HepG2 (cell line): ENCODE measurements at regions not wholly inside any gene's neighbourhood (a gene's known extent, or its start where the extent isn't known, plus 50 kb on each side); places are given as distances from the start of the nearest gene placed in this dataset.

Experiments used
- CC2D1A ChIP-seq: sonication (generic); formaldehyde crosslinking; IDR thresholded peaks from 2 replicates; pipeline ENCODE4 v1.8.1; 2023; ENCODE audit warnings: mild to moderate bottlenecking, missing genetic modification reagents
- GLI4 ChIP-seq: sonication (generic); formaldehyde crosslinking; IDR thresholded peaks from 2 replicates; pipeline ENCODE4 v1.5.1; 2020; ENCODE audit warnings: missing genetic modification reagents, mild to moderate bottlenecking, moderate library complexity, borderline replicate concordance
- HNF4G ChIP-seq, 2 experiments: sonication (generic) in 1 of 2; formaldehyde crosslinking in 1 of 2; IDR thresholded peaks; 2 replicates each; pipeline versions ENCODE4 v1.4.0 to v1.6.1; 2011 to 2020; ENCODE audit warnings: borderline replicate concordance in 2 of 2, low read depth in 2 of 2, mild to moderate bottlenecking in 2 of 2, low read length in 1 of 2, missing genetic modification reagents in 1 of 2, moderate library complexity in 1 of 2
- IRX3 ChIP-seq: sonication (generic); formaldehyde crosslinking; IDR thresholded peaks from 2 replicates; pipeline ENCODE4 v1.8.1; 2023; ENCODE audit warnings: mild to moderate bottlenecking, low read depth, missing genetic modification reagents, borderline replicate concordance
- MTF1 ChIP-seq: sonication (generic); formaldehyde crosslinking; IDR thresholded peaks from 2 replicates; pipeline ENCODE4 v1.5.0; 2020; ENCODE audit warnings: missing genetic modification reagents
- MXD3 ChIP-seq: IDR thresholded peaks from 2 replicates; pipeline ENCODE4 v1.6.1; 2016; ENCODE audit warnings: mild to moderate bottlenecking, missing biosample characterization, missing genetic modification reagents
- NCOA5 ChIP-seq: sonication (generic); formaldehyde crosslinking; IDR thresholded peaks from 2 replicates; pipeline ENCODE4 v1.4.0; 2020; ENCODE audit warnings: missing genetic modification reagents
- RXRB ChIP-seq: IDR thresholded peaks from 2 replicates; pipeline ENCODE4 v1.6.1; 2016; ENCODE audit warnings: borderline replicate concordance, missing genetic modification reagents, missing compliant biosample characterization
- SMYD3 ChIP-seq: sonication (generic); formaldehyde crosslinking; IDR thresholded peaks from 2 replicates; pipeline ENCODE4 v1.8.1; 2023; ENCODE audit warnings: mild to moderate bottlenecking, missing genetic modification reagents
- SNAI1 ChIP-seq: sonication (generic); formaldehyde crosslinking; IDR thresholded peaks from 2 replicates; pipeline ENCODE4 v1.5.0; 2020; ENCODE audit warnings: mild to moderate bottlenecking, missing genetic modification reagents, borderline replicate concordance
- SRF ChIP-seq: IDR thresholded peaks from 2 replicates; pipeline ENCODE4 v1.6.1; 2011; ENCODE audit warnings: mild to moderate bottlenecking, low read depth, low read length, moderate library complexity
- TEAD2 ChIP-seq: sonication (generic); formaldehyde crosslinking; IDR thresholded peaks from 2 replicates; pipeline ENCODE4 v1.9.0; 2021; ENCODE audit warnings: missing genetic modification reagents
- ZNF3 ChIP-seq: IDR thresholded peaks from 2 replicates; pipeline ENCODE4 v1.7.0; 2017; ENCODE audit warnings: inconsistent platforms
- ZNF512 ChIP-seq: sonication (generic); formaldehyde crosslinking; IDR thresholded peaks from 2 replicates; pipeline ENCODE4 v1.4.0; 2020; ENCODE audit warnings: mild to moderate bottlenecking, missing genetic modification reagents
- ZNF543 ChIP-seq: sonication (generic); formaldehyde crosslinking; IDR thresholded peaks from 2 replicates; pipeline ENCODE4 v1.4.0; 2020; ENCODE audit warnings: mild to moderate bottlenecking, missing genetic modification reagents
- ZNF577 ChIP-seq: sonication (generic); formaldehyde crosslinking; IDR thresholded peaks from 2 replicates; pipeline ENCODE4 v1.4.0; 2020; ENCODE audit warnings: mild to moderate bottlenecking, low read depth, missing genetic modification reagents, borderline replicate concordance
- ZNF703 ChIP-seq: sonication (generic); formaldehyde crosslinking; IDR thresholded peaks from 2 replicates; pipeline ENCODE4 v1.5.1; 2020; ENCODE audit warnings: missing genetic modification reagents, mild to moderate bottlenecking, moderate library complexity, borderline replicate concordance
- ZNF878 ChIP-seq: sonication (generic); formaldehyde crosslinking; IDR thresholded peaks from 2 replicates; pipeline ENCODE4 v1.8.1; 2023; ENCODE audit warnings: mild to moderate bottlenecking, missing genetic modification reagents, moderate library complexity
- TF ChIP-seq, protein P1 (sequence below): sonication (generic); formaldehyde crosslinking; IDR thresholded peaks from 2 replicates; pipeline ENCODE4 v1.8.0; 2022; ENCODE audit warnings: mild to moderate bottlenecking, missing genetic modification reagents, moderate library complexity
- TF ChIP-seq, protein P2 (sequence below): sonication (generic); formaldehyde crosslinking; IDR thresholded peaks from 2 replicates; pipeline ENCODE4 v1.8.0; 2022; ENCODE audit warnings: mild to moderate bottlenecking, missing genetic modification reagents, borderline replicate concordance
- TF ChIP-seq, protein P3 (sequence below): sonication (generic); formaldehyde crosslinking; IDR thresholded peaks from 2 replicates; pipeline ENCODE4 v1.5.0; 2020; ENCODE audit warnings: mild to moderate bottlenecking, missing genetic modification reagents

DNA sequence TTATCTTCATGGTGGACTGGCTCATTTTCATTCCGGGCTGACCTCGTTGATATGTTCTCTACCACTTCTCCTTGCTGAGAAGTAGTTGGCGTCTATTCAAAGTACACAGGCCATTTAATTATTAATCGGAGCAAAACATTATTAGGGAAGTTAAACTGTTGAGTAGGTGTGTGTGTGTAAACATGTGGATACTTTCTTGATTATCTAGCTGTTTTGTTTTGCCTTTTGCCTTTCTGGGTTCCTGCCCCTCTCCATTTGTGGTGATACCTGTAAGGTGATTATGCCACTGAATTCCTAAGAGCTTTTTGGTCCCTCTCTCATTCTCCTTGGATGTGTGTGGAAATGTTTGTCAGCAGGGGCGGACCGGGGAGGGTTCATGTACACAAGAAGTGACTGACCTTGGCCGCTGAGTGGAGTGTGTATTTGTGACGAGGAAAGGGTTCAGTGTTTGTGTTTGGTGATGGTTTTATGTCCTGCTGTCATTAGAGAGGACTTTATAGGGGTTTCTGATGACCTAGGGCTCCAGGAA, 56.6 kb upstream of the PPP2R5A start (continued):
- peak; percentile 27; the same call in 1 of the 2 replicates for TF ChIP-seq HNF4G (IDR thresholded peaks at IDR 0.05; ENCODE audit: borderline replicate concordance, low read depth, low read length)
- peak; percentile 39; the same call in 1 of the 2 replicates for TF ChIP-seq HNF4G (CRISPR knock-in tag; IDR thresholded peaks at IDR 0.05; ENCODE audit: borderline replicate concordance, low read depth)
- TF ChIP-seq, protein P1, sequence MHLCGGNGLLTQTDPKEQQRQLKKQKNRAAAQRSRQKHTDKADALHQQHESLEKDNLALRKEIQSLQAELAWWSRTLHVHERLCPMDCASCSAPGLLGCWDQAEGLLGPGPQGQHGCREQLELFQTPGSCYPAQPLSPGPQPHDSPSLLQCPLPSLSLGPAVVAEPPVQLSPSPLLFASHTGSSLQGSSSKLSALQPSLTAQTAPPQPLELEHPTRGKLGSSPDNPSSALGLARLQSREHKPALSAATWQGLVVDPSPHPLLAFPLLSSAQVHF (CRISPR knock-in tag): no peak
- no peak for TF ChIP-seq NCOA5
- TF ChIP-seq SMYD3 (CRISPR knock-in tag): no peak
- no peak for TF ChIP-seq ZNF703
- no peak for TF ChIP-seq SNAI1
- TF ChIP-seq IRX3 (CRISPR knock-in tag): no peak
- TF ChIP-seq RXRB (CRISPR knock-in tag): peak; percentile 86
- TF ChIP-seq ZNF878 (CRISPR knock-in tag): 0 out of 2 replicates have a peak, but pooled peaks have one; percentile 39
- TF ChIP-seq CC2D1A (CRISPR knock-in tag): no peak
- TF ChIP-seq ZNF3 (CRISPR knock-in tag): no peak
- TF ChIP-seq MXD3 (CRISPR knock-in tag): no peak
- no peak for TF ChIP-seq ZNF543 (CRISPR knock-in tag)
- TF ChIP-seq, protein P2, sequence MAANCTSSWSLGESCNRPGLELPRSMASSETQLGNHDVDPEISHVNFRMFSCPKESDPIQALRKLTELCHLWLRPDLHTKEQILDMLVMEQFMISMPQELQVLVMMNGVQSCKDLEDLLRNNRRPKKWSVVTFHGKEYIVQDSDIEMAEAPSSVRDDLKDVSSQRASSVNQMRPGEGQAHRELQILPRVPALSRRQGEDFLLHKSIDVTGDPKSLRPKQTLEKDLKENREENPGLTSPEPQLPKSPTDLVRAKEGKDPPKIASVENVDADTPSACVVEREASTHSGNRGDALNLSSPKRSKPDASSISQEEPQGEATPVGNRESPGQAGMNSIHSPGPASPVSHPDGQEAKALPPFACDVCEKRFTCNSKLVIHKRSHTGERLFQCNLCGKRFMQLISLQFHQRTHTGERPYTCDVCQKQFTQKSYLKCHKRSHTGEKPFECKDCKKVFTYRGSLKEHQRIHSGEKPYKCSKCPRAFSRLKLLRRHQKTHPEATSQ (CRISPR knock-in tag): no peak
- no peak for TF ChIP-seq SRF
- TF ChIP-seq MTF1: no peak
- no peak for TF ChIP-seq ZNF577 (CRISPR knock-in tag)
- TF ChIP-seq, protein P3, sequence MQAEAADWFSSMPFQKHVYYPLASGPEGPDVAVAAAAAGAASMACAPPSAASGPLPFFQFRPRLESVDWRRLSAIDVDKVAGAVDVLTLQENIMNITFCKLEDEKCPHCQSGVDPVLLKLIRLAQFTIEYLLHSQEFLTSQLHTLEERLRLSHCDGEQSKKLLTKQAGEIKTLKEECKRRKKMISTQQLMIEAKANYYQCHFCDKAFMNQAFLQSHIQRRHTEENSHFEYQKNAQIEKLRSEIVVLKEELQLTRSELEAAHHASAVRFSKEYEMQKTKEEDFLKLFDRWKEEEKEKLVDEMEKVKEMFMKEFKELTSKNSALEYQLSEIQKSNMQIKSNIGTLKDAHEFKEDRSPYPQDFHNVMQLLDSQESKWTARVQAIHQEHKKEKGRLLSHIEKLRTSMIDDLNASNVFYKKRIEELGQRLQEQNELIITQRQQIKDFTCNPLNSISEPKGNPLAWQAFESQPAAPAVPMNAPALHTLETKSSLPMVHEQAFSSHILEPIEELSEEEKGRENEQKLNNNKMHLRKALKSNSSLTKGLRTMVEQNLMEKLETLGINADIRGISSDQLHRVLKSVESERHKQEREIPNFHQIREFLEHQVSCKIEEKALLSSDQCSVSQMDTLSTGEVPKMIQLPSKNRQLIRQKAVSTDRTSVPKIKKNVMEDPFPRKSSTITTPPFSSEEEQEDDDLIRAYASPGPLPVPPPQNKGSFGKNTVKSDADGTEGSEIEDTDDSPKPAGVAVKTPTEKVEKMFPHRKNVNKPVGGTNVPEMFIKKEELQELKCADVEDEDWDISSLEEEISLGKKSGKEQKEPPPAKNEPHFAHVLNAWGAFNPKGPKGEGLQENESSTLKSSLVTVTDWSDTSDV: no peak
- no peak for TF ChIP-seq TEAD2 (CRISPR knock-in tag)
- no peak for TF ChIP-seq ZNF512
- TF ChIP-seq GLI4: no peak
